Thymus (tissue), 11 donors: ENCODE measurements at regions not wholly inside any gene's neighbourhood (a gene's known extent, or its start where the extent isn't known, plus 50 kb on each side); places are given as distances from the start of the nearest gene placed in this dataset.
"Not testable (repeated sequence)": the region's sequence is repeated elsewhere in the genome, so short reads cannot be mapped to it uniquely, and the experiment has no call there.

Experiments used
- DNase-seq, 9 donors: peaks; one replicate each; pipeline ENCODE4 v3.0.0-alpha.2; 2013; ENCODE audit warnings: low spot score in 9 of 9, low read depth in 6 of 9, missing footprints in 1 of 9
- H3K27ac ChIP-seq, 2 donors: one replicate each; pipeline ENCODE4 v1.5.1; 2013; ENCODE audit warnings: control low read depth in 1 of 2, low read depth in 1 of 2, low read length in 1 of 2, mild to moderate bottlenecking in 1 of 2, moderate library complexity in 1 of 2
- H3K27me3 ChIP-seq, 2 donors: one replicate each; pipeline ENCODE4 v1.5.1; 2013; ENCODE audit warnings: low read length in 1 of 2; ENCODE audit not compliant: control insufficient read depth in 2 of 2, insufficient read depth in 1 of 2
- H3K36me3 ChIP-seq, 2 donors: one replicate each; pipeline ENCODE4 v1.5.1; 2013; ENCODE audit warnings: low read length in 1 of 2, mild to moderate bottlenecking in 1 of 2, moderate library complexity in 1 of 2; ENCODE audit not compliant: control insufficient read depth in 2 of 2, insufficient read depth in 2 of 2
- H3K4me1 ChIP-seq, 2 donors: one replicate each; pipeline ENCODE4 v1.5.1; 2013; ENCODE audit warnings: low read length in 2 of 2; ENCODE audit not compliant: control insufficient read depth in 2 of 2, insufficient read depth in 2 of 2
- H3K4me3 ChIP-seq, 2 donors: one replicate each; pipeline ENCODE4 v1.5.1; 2013; ENCODE audit warnings: low read length in 2 of 2, control low read depth in 1 of 2, mild to moderate bottlenecking in 1 of 2
- H3K9me3 ChIP-seq, 2 donors: one replicate each; pipeline ENCODE4 v1.5.1; 2013; ENCODE audit warnings: low read length in 1 of 2, mild to moderate bottlenecking in 1 of 2; ENCODE audit not compliant: control insufficient read depth in 2 of 2, insufficient read depth in 1 of 2
- WGBS: extraction: QIAGEN DNeasy Blood & Tissue Kit; methylation state at CpG from one replicate; pipeline ENCODE4 v1.1.7; 2013; 5-methylcytosine and 5-hydroxymethylcytosine counted together
- donor health status: healthy.

DNA sequence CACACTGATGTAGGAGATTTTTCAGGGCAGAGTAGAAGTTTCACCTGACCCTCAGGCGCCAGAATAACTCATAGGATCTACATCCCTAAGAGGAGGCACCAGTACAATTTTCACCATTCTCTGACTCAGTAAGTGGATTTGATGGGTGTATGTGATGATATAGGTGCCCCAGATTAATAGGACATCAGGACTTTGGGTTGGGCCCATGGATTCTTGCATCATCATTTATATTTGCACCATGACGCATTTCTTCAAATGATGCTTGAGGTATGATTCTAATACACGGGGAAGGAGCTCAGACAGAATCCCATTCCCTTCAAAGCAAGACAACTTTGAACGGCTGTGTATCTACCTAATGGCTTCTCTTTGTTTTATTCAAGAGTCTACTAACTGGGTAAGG, 173.2 kb downstream of the TMEM114 start:
- H3K4me1 ChIP-seq = no peaks in the 10 kb centered on the region
- DNase-seq = no peak
- H3K4me3 ChIP-seq = no peak overlapping the region
- no peak overlapping the region for H3K27ac ChIP-seq
- WGBS = 99% methylated on average over 4 of the region's 4 CpGs
- H3K36me3 ChIP-seq = no peaks in the 10 kb centered on the region
- H3K9me3 ChIP-seq = no peaks in the 10 kb centered on the region
- no peaks in the 10 kb centered on the region for H3K27me3 ChIP-seq

DNA sequence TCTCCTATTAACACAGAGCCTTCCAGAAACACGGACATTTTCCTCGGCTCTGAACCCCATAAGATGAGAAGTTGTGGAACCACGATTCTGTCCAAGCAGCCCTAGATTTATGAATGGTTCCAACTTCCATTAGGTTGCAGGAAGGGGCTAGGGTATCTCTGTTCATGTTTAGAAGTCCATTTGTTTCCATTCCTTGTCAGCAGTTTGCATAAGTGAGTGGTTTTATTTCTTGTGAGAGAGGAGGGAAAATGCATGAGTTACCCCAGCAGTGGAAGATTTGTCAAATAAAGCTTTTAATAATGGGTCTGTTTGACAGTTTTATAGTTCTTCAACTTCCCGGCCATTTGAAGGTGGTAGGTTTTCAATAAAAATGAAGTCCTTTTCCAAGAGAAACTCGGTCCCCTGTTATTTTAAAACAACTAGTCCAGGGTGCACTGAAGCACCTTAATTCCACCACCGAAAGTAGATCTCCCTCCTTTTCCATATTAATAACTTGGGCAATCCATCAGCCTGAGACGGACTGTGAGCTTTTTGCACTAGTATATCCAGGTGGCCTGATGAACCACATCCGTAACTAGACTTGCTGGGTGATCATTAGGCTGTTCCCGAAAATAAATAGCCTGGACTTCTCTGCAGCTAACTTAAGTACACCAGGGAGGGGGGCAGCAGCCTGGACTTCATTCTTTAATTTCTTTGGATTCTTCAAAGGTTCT, 181.3 kb downstream of the TMEM114 start:
- Histone ChIP-seq H3K9me3 (no peaks in the 10 kb centered on the region), H3K36me3 (no peaks in the 10 kb centered on the region), H3K4me1 (no peaks in the 10 kb centered on the region), H3K27me3 (no peaks in the 10 kb centered on the region), H3K27ac (no peak overlapping the region), H3K4me3 (no peak overlapping the region)
- 79% methylated on average over 9 of the region's 9 CpGs for WGBS
- DNase-seq = no peak

DNA sequence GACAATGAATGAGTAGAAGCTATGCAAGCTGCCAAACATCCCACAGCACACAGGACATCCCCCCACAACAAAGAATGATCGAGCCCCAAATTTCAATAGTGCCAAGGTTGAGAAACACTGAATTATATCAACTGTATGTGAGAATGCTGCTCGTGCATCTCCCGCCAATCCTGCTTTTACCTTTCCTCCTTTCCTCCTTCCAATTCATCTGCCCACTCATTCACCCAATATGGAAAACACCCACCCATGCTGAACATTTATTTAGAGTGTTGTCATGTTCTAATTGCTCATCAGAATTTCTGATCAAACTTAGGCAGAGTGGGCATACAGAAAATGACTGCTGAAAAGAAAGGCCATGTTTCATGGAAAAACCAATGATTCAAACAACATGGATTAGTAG, 183.0 kb downstream of the TMEM114 start:
- H3K27ac ChIP-seq = no peak overlapping the region
- H3K36me3 ChIP-seq = no peaks in the 10 kb centered on the region
- no peaks in the 10 kb centered on the region for H3K27me3 ChIP-seq
- H3K4me1 ChIP-seq = no peaks in the 10 kb centered on the region
- no peak for DNase-seq
- WGBS = 88% methylated on average over 3 of the region's 3 CpGs
- H3K9me3 ChIP-seq = no peaks in the 10 kb centered on the region
- H3K4me3 ChIP-seq = no peak overlapping the region

DNA sequence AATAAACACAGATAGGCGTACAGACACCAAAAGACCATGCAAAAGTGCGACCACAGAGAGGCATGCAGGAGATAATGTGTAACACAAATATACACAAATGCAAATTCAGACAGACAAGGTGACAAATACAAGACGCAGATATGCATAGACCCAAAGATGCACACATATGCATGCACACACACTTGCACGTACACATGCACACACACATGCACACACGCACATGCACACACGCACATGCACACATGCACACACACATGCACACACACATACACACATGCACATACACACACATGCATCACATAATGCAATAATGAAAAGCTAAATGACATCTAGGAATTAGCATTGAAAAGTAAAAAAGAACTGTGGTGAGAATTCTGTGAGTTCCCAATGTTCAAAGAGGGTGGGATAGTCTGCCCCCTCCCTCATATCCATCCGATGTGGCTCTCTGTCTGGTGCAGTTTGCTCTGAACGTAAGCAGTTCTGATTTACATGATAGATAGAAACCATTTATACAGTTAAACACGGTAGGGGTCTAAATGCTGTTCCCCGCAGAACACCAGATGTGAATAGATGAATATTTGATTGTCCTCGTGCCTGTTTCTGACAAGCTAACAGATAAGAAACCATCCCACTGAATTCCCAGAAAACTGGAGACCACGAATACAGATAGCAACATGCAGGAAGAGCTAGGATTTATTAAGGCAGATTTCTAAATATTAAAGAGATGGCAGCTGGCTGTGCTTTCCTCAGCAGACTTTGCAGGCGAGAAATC, 186.1 kb downstream of the TMEM114 start:
- Histone ChIP-seq H3K4me1 (no peaks in the 10 kb centered on the region), H3K27me3 (no peaks in the 10 kb centered on the region), H3K4me3 (no peak overlapping the region), H3K36me3 (no peaks in the 10 kb centered on the region), H3K27ac (no peak overlapping the region), H3K9me3 (no peaks in the 10 kb centered on the region)
- DNase-seq = no peak
- 83% methylated on average over 13 of the region's 13 CpGs for WGBS

DNA sequence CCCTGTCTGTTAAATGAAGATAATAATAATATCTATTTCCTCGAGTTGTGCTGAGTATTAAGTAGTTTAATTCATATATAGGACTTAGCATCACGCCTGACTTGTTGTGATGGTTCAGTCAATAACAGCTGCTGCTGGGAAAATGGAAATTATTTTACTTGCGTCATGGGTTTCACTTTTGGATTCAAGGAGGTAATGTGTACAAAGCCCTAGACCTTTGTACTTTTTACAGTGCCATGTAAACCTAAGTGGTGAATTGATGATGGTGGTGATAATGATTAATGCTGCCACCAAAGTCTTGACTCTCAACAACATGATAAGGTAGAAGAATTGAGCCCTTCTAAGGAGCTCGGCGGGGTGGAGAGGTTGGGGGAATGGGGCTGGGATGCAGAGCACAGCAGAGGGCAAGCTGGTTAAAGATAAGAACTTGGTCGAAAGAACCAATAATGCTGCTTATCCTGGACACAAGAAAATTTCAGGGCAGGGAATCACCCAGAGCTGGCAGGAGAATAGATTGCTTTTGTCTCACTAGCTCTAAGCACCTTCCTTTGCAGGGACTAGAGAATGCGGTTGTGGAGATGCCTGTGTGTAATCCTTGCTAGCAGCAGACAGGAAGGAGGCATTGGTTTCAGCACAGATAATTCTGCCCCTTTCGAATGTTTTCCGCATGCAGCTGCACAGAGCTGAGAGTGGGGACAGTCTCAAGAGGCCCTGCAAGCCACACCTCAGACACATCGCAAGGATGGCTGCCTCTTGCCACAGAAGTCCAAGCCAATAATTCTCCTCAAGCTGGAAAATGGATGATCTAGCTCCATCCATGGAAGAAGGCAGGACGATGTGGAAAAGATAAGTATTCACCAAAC, 187.1 kb downstream of the TMEM114 start:
- no peaks in the 10 kb centered on the region for H3K36me3 ChIP-seq
- DNase-seq = no peak
- H3K4me3 ChIP-seq = no peak overlapping the region
- H3K27me3 ChIP-seq = no peaks in the 10 kb centered on the region
- no peaks in the 10 kb centered on the region for H3K4me1 ChIP-seq
- 89% methylated on average over 11 of the region's 11 CpGs for WGBS
- no peak overlapping the region for H3K27ac ChIP-seq
- H3K9me3 ChIP-seq = no peaks in the 10 kb centered on the region

DNA sequence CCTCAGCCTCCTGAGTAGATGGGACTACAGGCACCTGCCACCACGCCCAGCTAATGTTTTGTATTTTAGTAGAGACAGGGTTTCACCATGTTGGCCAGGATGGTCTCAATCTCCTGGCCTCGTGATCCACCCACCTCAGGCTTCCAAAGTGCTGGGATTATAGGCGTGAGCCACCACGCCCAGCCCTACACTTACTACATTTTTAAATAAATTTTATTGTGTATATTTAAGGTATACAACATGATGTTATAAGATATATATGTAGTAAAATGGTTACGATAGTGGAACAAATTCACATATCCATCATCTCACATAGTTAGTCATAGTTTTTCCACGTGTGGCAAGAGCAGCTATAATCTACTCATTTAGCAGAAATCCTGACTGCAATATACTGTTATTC, 189.6 kb downstream of the TMEM114 start:
- H3K27me3 ChIP-seq, H3K4me3 ChIP-seq, H3K36me3 ChIP-seq, H3K9me3 ChIP-seq, H3K27ac ChIP-seq, DNase-seq, H3K4me1 ChIP-seq: not testable (repeated sequence)
- WGBS = 88% methylated on average over 6 of the region's 6 CpGs

DNA sequence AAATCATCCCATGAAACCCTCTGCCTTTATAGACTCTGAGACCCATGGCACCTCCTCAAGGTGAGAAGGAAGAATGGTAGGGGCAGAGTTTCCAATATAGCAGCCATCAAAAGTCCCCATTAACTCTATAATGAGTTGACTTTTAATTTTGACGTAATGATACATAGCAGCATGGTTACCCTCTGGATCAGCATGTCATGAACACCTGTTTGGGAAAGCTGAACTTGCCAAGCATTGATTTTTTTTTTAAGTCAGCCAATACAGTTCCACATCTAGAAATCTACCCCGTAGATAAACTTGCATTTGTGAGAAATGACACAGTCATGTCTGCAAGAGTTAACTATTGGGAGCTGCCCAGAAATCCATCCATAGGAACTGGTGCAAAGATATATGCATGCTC, 191.8 kb downstream of the TMEM114 start:
- no peak for DNase-seq
- H3K4me1 ChIP-seq = no peaks in the 10 kb centered on the region
- no peaks in the 10 kb centered on the region for H3K9me3 ChIP-seq
- no peaks in the 10 kb centered on the region for H3K36me3 ChIP-seq
- H3K4me3 ChIP-seq = no peak overlapping the region
- no peaks in the 10 kb centered on the region for H3K27me3 ChIP-seq
- WGBS = 90% methylated on average over 2 of the region's 2 CpGs
- no peak overlapping the region for H3K27ac ChIP-seq

DNA sequence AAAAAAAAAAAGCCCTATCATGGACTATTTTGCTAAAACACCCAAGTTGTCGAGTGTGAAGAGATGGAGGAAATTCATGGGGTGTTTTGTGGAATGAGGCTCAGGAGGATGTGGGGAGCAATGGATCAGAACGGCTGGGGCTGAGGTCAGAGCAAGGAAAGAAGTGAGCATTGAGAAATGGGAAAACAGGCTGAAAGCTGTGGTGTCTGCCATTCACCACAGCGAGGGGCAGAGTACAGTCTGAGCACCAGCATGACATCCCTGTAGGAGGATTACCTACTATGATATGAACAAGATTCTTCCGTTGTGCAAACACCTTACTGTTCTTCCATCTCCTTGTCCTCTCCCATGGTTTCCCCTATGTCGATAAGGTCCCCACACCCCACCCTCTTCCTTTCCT, 193.1 kb downstream of the TMEM114 start:
- Histone ChIP-seq H3K4me3 (no peak overlapping the region), H3K27ac (no peak overlapping the region), H3K27me3 (no peaks in the 10 kb centered on the region), H3K4me1 (no peaks in the 10 kb centered on the region), H3K9me3 (no peaks in the 10 kb centered on the region), H3K36me3 (no peaks in the 10 kb centered on the region)
- WGBS = 81% methylated on average over 5 of the region's 5 CpGs
- no peak for DNase-seq

DNA sequence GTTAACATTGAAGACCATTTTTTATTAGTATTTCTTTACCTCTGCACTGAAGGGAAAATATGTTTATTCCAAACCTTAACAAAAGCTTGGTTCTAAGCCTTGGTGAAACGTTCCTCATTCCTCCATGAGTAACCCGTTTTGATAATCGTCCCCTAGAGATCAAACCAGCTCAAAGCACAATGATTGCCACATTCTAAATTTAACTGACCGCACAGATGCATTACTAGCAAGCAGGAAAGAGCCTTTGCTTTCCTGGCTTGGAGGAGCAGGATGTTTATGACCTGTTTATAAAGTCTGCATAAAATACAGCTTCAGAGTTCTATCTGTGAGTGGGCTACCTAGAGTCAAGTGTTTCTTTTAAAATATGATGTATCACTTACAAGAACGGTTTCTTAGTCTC, 193.8 kb downstream of the TMEM114 start:
- no peak overlapping the region for H3K4me3 ChIP-seq
- H3K27me3 ChIP-seq = no peaks in the 10 kb centered on the region
- no peaks in the 10 kb centered on the region for H3K4me1 ChIP-seq
- DNase-seq = no peak
- H3K27ac ChIP-seq = no peak overlapping the region
- H3K9me3 ChIP-seq = no peaks in the 10 kb centered on the region
- WGBS = 71% methylated on average over 5 of the region's 5 CpGs
- no peaks in the 10 kb centered on the region for H3K36me3 ChIP-seq
